ENCODE measurements at regions not wholly inside any gene's neighbourhood (a gene's known extent, or its start where the extent isn't known, plus 50 kb on each side); places are given as distances from the start of the nearest gene placed in this dataset.

- no peak for TF ChIP-seq EZH2 (IDR thresholded peaks at IDR 0.05; ENCODE audit: borderline replicate concordance, insufficient read depth, low read length, poor library complexity, severe bottlenecking)
- TF ChIP-seq TAF1 (IDR thresholded peaks at IDR 0.05; ENCODE audit: low read depth) = no peak
- no peak for TF ChIP-seq MXI1 (conservative IDR thresholded peaks at IDR 0.05; ENCODE audit: poor library complexity, severe bottlenecking)
- TF ChIP-seq SMC3 (conservative IDR thresholded peaks at IDR 0.05; ENCODE audit: poor library complexity) = no peak
- no peak for TF ChIP-seq RAD21 (conservative IDR thresholded peaks at IDR 0.05)
- no peak for TF ChIP-seq EP300 (conservative IDR thresholded peaks at IDR 0.05; ENCODE audit: poor library complexity, severe bottlenecking)
- TF ChIP-seq REST (IDR thresholded peaks at IDR 0.05; ENCODE audit: borderline replicate concordance) = no peak
- TF ChIP-seq CTCF (IDR thresholded peaks at IDR 0.05; ENCODE audit: poor library complexity, severe bottlenecking) = no peak
Measured at GRCh38 chr2:103738606-103739005, 976.8 kb downstream of the TMEM182 start.

GRCh38 chr2:103739186-103739585 lies 977.4 kb downstream of the TMEM182 start:
- Histone ChIP-seq H3F3A (ENCODE audit: insufficient read depth, low read length, poor library complexity, severe bottlenecking) (no peaks in the 10 kb centered on the region), H3K27me3 (ENCODE audit: insufficient read depth, low read depth, low read length) (no peaks in the 10 kb centered on the region), H3K4me2 (ENCODE audit: low read length) (no peak overlapping the region), H4K20me1 (ENCODE audit: insufficient read depth) (no peaks in the 10 kb centered on the region), H3K4me3 (ENCODE audit: low read length) (no peak overlapping the region), H3K27ac (ENCODE audit: low read length) (no peak overlapping the region), H3K9me3 (ENCODE audit: low read length) (no peaks in the 10 kb centered on the region), H3K36me3 (ENCODE audit: insufficient read depth, low read length) (no peaks in the 10 kb centered on the region), H3K9me2 (ENCODE audit: insufficient read depth, low read length) (no peaks in the 10 kb centered on the region), H3K9ac (ENCODE audit: low read length) (no peak overlapping the region), H3K79me2 (replicated peaks; ENCODE audit: insufficient read depth, low read length) (no peaks in the 10 kb centered on the region), H2AFZ (ENCODE audit: low read depth, low read length) (no peak overlapping the region)
- no peak for TF ChIP-seq POLR2AphosphoS5 (IDR thresholded peaks at IDR 0.05)
- no peak for TF ChIP-seq TAF1 (IDR thresholded peaks at IDR 0.05; ENCODE audit: low read depth)
- TF ChIP-seq EZH2 (IDR thresholded peaks at IDR 0.05; ENCODE audit: borderline replicate concordance, insufficient read depth, low read length, poor library complexity, severe bottlenecking) = no peak
- no peak for TF ChIP-seq REST (IDR thresholded peaks at IDR 0.05; ENCODE audit: borderline replicate concordance)
- no peak for TF ChIP-seq MXI1 (conservative IDR thresholded peaks at IDR 0.05; ENCODE audit: poor library complexity, severe bottlenecking)
- TF ChIP-seq SMC3 (conservative IDR thresholded peaks at IDR 0.05; ENCODE audit: poor library complexity) = no peak
- no peak for TF ChIP-seq RAD21 (conservative IDR thresholded peaks at IDR 0.05)
- TF ChIP-seq CTCF (IDR thresholded peaks at IDR 0.05; ENCODE audit: poor library complexity, severe bottlenecking) = no peak
- no peak for TF ChIP-seq EP300 (conservative IDR thresholded peaks at IDR 0.05; ENCODE audit: poor library complexity, severe bottlenecking)

More at GRCh38 chr2:103738606-103739005, 976.8 kb downstream of the TMEM182 start:
- no peaks in the 10 kb centered on the region for H3K79me2 ChIP-seq (replicated peaks; ENCODE audit: insufficient read depth, low read length)
- no peaks in the 10 kb centered on the region for H3K36me3 ChIP-seq (ENCODE audit: insufficient read depth, low read length)
- H4K20me1 ChIP-seq (ENCODE audit: insufficient read depth) = no peaks in the 10 kb centered on the region
- no peak overlapping the region for H3K27ac ChIP-seq (ENCODE audit: low read length)
- no peaks in the 10 kb centered on the region for H3F3A ChIP-seq (ENCODE audit: insufficient read depth, low read length, poor library complexity, severe bottlenecking)
- H3K27me3 ChIP-seq (ENCODE audit: insufficient read depth, low read depth, low read length) = no peaks in the 10 kb centered on the region
- no peak overlapping the region for H3K9ac ChIP-seq (ENCODE audit: low read length)
- no peak overlapping the region for H3K4me3 ChIP-seq (ENCODE audit: low read length)
- H3K4me2 ChIP-seq (ENCODE audit: low read length) = no peak overlapping the region
- no peaks in the 10 kb centered on the region for H3K9me2 ChIP-seq (ENCODE audit: insufficient read depth, low read length)
- H3K9me3 ChIP-seq (ENCODE audit: low read length) = peaks cover 4% of the 10 kb centered on the region
- no peak overlapping the region for H2AFZ ChIP-seq (ENCODE audit: low read depth, low read length)
